Kidney (tissue), 13 donors: ENCODE measurements at regions not wholly inside any gene's neighbourhood (a gene's known extent, or its start where the extent isn't known, plus 50 kb on each side); places are given as distances from the start of the nearest gene placed in this dataset.

Experiments
- DNase-seq, 5 donors: peaks; one replicate each; pipeline ENCODE4 v3.0.0-alpha.2; 2013 to 2020
- FAIRE-seq: peaks from 2 replicates; lab custom pipeline; 2012; peaks lifted over from hg19 to GRCh38; lab: Jason Lieb, UNC
- H3K27ac ChIP-seq, 2 donors: one replicate each; pipeline ENCODE4 v1.7.0; 2013; ENCODE audit warnings: low read depth in 2 of 2, low read length in 2 of 2, inconsistent platforms in 1 of 2
- H3K27me3 ChIP-seq: one replicate; pipeline ENCODE4 v1.7.1; 2013; ENCODE audit warnings: low read length, inconsistent platforms; ENCODE audit not compliant: control insufficient read depth, insufficient read depth
- H3K36me3 ChIP-seq, 3 donors: one replicate each; pipeline versions ENCODE4 v1.7.0 to v1.7.1; 2013; ENCODE audit warnings: low read length in 3 of 3, control low read depth in 1 of 3, inconsistent platforms in 1 of 3; ENCODE audit not compliant: insufficient read depth in 3 of 3, control insufficient read depth in 2 of 3
- H3K4me1 ChIP-seq, 3 donors: one replicate each; pipeline versions ENCODE4 v1.7.0 to v1.7.1; 2013; ENCODE audit warnings: low read length in 3 of 3, inconsistent platforms in 1 of 3, low read depth in 1 of 3; ENCODE audit not compliant: control insufficient read depth in 2 of 3, insufficient read depth in 2 of 3
- H3K4me3 ChIP-seq, 3 donors: one replicate each; pipeline versions ENCODE4 v1.7.0 to v1.8.1; 2013; ENCODE audit warnings: low read length in 3 of 3, control low read depth in 1 of 3, inconsistent platforms in 1 of 3
- H3K9ac ChIP-seq, 3 donors: one replicate each; pipeline versions ENCODE4 v1.7.0 to v1.7.1; 2013; ENCODE audit warnings: low read length in 3 of 3, control low read depth in 1 of 3, inconsistent platforms in 1 of 3
- H3K9me3 ChIP-seq, 3 donors: one replicate each; pipeline versions ENCODE4 v1.7.0 to v1.7.1; 2013; ENCODE audit warnings: low read length in 3 of 3, control low read depth in 1 of 3, inconsistent platforms in 1 of 3; ENCODE audit not compliant: control insufficient read depth in 2 of 3, insufficient read depth in 1 of 3
- intact Hi-C: fragments of 100-400 bp; cut with DNase I; formaldehyde crosslinking; loops from one replicate; pipeline ENCODE4 v1.11.1; 2022
- TF ChIP-seq, protein P1 (sequence below): IDR thresholded peaks from 3 replicates; pipeline ENCODE4 v1.5.1; 2012; ENCODE audit warnings: mild to moderate bottlenecking, moderate library complexity, borderline replicate concordance; ENCODE audit not compliant: insufficient read depth; ENCODE audit errors: extremely low read depth
- donor health status: control.
- donor health status: control.
- donor health status: control.
- donor health status: control.
- donor health status: control.
- donor health status: DM: yes; HTN: yes; CAD: no.
- donor health status: Normal renal cell carcinoma (clear cell type).

DNA sequence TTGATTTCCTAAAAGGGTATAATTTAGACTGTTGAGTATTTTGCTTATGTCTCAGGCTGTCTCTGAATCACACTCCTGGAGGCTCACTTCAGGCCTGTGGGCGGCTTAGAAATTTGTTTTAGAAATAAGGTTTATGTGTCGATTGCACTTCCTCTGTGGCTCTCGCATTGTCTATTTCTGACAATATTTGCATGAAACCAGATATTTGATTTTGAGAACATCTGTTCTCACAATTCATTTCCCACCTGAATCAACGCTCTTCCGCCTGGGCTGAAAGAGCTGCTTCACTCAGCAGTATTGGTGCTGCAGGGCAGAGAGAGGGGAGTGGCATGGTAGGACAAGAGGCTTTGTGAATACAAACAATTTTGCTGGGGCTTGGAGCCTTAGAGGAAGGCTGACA, 262.0 kb downstream of the ADRA2A start:
- no peak overlapping the region for H3K9ac ChIP-seq
- no peak for FAIRE-seq
- DNase-seq, result no peak
- H3K9me3 ChIP-seq, result peaks cover 0 to 7% (median 5%) of the 10 kb centered on the region in 3 donors
- no peaks in the 10 kb centered on the region for H3K36me3 ChIP-seq
- intact Hi-C loops, result no loop called here
- H3K27me3 ChIP-seq, result no peaks in the 10 kb centered on the region
- no peaks in the 10 kb centered on the region for H3K4me1 ChIP-seq
- TF ChIP-seq, protein P1, sequence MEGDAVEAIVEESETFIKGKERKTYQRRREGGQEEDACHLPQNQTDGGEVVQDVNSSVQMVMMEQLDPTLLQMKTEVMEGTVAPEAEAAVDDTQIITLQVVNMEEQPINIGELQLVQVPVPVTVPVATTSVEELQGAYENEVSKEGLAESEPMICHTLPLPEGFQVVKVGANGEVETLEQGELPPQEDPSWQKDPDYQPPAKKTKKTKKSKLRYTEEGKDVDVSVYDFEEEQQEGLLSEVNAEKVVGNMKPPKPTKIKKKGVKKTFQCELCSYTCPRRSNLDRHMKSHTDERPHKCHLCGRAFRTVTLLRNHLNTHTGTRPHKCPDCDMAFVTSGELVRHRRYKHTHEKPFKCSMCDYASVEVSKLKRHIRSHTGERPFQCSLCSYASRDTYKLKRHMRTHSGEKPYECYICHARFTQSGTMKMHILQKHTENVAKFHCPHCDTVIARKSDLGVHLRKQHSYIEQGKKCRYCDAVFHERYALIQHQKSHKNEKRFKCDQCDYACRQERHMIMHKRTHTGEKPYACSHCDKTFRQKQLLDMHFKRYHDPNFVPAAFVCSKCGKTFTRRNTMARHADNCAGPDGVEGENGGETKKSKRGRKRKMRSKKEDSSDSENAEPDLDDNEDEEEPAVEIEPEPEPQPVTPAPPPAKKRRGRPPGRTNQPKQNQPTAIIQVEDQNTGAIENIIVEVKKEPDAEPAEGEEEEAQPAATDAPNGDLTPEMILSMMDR, result no peak
- no peak overlapping the region for H3K27ac ChIP-seq
- H3K4me3 ChIP-seq, result no peak overlapping the region

GRCh38 chr10:111344804-111345203, 268.0 kb downstream of the ADRA2A start:
- TF ChIP-seq, protein P1, result no peak
- DNase-seq, result no peak
- H3K36me3 ChIP-seq, result no peaks in the 10 kb centered on the region
- H3K27me3 ChIP-seq, result no peaks in the 10 kb centered on the region
- H3K9me3 ChIP-seq, result peaks cover 0 to 7% (median 5%) of the 10 kb centered on the region in 3 donors
- intact Hi-C loops, result no loop called here
- no peak overlapping the region for H3K4me3 ChIP-seq
- H3K4me1 ChIP-seq, result no peaks in the 10 kb centered on the region
- no peak overlapping the region for H3K27ac ChIP-seq
- no peak for FAIRE-seq
- H3K9ac ChIP-seq, result no peak overlapping the region

- no peak overlapping the region for H3K4me3 ChIP-seq
- H3K4me1 ChIP-seq, result no peaks in the 10 kb centered on the region
- H3K27me3 ChIP-seq, result no peaks in the 10 kb centered on the region
- DNase-seq (peak in 2 of 5 donors; percentile 6 to 15), FAIRE-seq (no peak)
- TF ChIP-seq, protein P1, result no peak
- intact Hi-C loops, result no loop called here
- H3K9me3 ChIP-seq, result no peaks in the 10 kb centered on the region
- no peak overlapping the region for H3K9ac ChIP-seq
- no peaks in the 10 kb centered on the region for H3K36me3 ChIP-seq
- H3K27ac ChIP-seq, result no peak overlapping the region
Measured at GRCh38 chr10:111347386-111348013, 270.7 kb downstream of the ADRA2A start.

DNA sequence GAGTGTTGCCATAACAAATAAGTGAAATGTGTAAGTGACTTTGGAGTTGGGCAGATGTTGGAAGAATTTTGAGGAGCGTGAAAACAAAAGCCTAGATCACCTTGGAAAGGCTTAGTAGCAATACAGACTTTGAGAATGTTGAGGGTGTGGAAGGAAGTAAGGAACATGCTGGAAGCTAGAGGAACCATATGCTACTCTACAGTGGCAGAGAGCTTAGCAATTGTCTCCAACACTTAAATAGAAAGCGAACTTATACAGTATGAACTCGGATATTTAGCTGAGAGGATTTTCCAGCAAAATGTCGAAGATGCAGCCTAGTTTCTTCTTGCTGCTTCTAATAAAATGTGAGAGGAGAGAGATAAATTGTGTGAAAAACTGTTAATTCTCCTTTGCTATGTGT, 271.2 kb downstream of the ADRA2A start:
- TF ChIP-seq, protein P1, result no peak

More for the DNA sequence above, 271.2 kb downstream of the ADRA2A start:
- Histone ChIP-seq H3K9me3 (no peaks in the 10 kb centered on the region), H3K27ac (no peak overlapping the region), H3K36me3 (no peaks in the 10 kb centered on the region), H3K9ac (no peak overlapping the region), H3K4me1 (no peaks in the 10 kb centered on the region), H3K27me3 (no peaks in the 10 kb centered on the region), H3K4me3 (no peak overlapping the region)
- FAIRE-seq (no peak), DNase-seq (no peak)
- intact Hi-C loops, result no loop called here
